ENCODE measurements at regions not wholly inside any gene's neighbourhood (a gene's known extent, or its start where the extent isn't known, plus 50 kb on each side); places are given as distances from the start of the nearest gene placed in this dataset.
A peak's percentile ranks its signal among the peaks of the same experiment; 100 is the strongest.

DNA sequence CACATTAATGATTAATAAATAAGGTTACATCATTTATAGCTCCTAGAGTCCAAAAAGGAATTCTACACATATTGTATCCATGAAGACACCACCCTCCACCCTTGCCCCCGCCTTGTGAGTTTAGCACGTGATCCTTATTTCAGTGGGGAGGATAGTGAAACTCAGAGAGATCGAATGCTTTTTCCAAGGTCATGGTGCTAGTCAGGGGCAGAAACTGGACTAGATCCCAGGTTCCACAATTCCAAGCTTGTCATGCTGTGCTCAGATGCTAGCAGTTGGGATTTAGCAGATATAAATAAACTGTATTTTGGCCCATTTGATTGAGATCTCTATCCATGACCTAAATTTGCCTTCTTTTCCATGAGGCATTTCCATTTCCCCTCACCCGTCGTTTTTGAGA is 227.4 kb upstream of the THRB start:
- WGBS, 10 experiments: 12 to 100% (median 86%) methylated on average over 2 to 5 of the region's 5 CpGs
- in situ Hi-C loops (cut with MboI; ENCODE audit: low pct_unique_long_range_greater_than_20kb in 2 of 9, low sequenced_read_pairs in 9 of 9, unreplicated experiment in 9 of 9): no loop called here
- Histone ChIP-seq H3K27ac (no peak overlapping the region), H3K4me3 (no peak overlapping the region), H3K4me1 (replicated peaks in 1 of 2) (no peaks in the 10 kb centered on the region)
- ATAC-seq (replicated peaks in 6 of 8): peak in 1 of 8 experiments; percentile 57

DNA sequence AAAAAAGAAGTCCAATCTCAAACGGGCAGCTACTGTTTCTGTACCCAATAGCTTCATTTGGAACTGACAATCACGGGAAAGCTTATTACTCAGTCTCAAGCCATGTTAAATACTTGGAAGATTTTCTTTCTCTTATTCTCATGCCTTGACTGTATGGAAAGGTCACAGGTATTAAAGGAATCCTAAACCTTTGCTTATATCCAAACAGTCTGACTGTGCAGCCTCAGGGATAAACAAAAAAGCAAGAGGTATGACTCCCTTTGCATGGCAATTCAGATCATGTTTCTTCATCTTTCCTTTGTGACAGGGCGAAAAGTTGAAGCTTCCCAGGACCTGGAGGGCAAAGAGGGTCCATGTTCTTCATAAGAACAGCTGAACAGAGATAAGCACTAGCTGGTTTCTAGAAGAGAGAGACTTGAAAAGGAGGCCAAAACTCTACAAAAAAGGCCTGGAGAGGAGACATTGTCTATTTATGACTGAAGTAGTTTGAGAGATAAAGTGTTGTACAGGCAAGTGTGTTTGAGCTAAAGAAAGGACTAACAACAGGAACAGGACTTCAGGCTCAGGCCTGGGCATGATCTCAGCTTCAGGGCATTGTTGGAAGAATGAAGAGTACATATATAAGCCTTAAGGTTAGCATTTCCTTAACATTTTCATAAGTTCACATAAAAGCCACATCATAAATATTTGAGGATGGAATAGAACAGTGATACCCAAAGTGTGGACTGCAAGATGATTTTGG is 231.0 kb upstream of the THRB start:
- WGBS, 10 experiments: 19 to 94% (median 65%) methylated on average over 1 to 3 of the region's 3 CpGs
- no peak overlapping the region for H3K27ac ChIP-seq
- H3K4me3 ChIP-seq: no peak overlapping the region
- in situ Hi-C loops (cut with MboI; ENCODE audit: low pct_unique_long_range_greater_than_20kb in 2 of 9, low sequenced_read_pairs in 9 of 9, unreplicated experiment in 9 of 9): no loop called here
- no peaks in the 10 kb centered on the region for H3K4me1 ChIP-seq (replicated peaks in 1 of 2)
- no peak for ATAC-seq (replicated peaks in 6 of 8)

DNA sequence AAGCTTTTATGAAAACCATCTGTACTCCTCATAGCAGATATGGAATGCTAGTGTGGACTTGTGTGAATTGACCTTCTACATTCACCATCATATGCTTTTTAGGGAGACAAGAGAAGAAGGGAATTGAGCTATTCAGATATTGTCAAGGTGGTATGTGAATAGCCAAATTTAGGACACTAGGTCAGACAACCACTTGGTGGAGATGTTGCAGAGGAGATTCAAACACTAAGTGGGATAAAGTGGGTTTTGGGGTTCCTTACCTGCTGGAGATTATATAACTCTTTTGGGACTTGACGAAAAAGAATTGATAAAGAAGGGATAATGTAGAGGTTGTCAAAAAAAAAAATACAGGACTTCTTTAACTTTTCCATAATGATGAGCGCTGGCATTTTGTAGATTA is 231.8 kb upstream of the THRB start:
- in situ Hi-C loops (cut with MboI; ENCODE audit: low pct_unique_long_range_greater_than_20kb in 2 of 9, low sequenced_read_pairs in 9 of 9, unreplicated experiment in 9 of 9): no loop called here
- WGBS, 10 experiments: 43 to 95% (median 89%) methylated on average over 1 to 2 of the region's 2 CpGs; no CpG with 5 or more reads in 1 of the 10 experiments
- no peak overlapping the region for H3K27ac ChIP-seq

DNA sequence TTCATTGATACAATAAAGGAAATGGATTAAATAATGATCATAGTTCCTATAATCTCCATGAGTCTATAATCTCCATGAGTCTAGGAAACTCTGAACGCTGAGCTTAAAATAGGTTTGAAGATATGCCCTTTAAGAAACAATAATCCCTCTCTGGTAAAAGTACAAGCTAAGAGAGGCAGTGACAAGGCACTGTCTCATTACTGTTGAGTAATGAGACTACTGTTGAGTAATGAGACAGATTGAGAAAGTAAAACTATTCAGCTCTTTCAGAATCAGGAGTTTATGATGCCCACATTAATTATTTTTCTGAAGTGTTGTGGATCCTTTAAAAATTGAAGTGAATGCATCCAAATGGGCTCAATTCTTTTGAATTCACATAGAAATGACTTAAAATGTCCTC is 235.5 kb upstream of the THRB start:
- 0 to 100% (median 83%) methylated on average over 1 of the region's 1 CpG; no CpG with 5 or more reads in 1 of the 10 experiments for WGBS, 10 experiments
- in situ Hi-C loops (cut with MboI; ENCODE audit: low pct_unique_long_range_greater_than_20kb in 2 of 9, low sequenced_read_pairs in 9 of 9, unreplicated experiment in 9 of 9): no loop called here
- H3K4me3 ChIP-seq: no peak overlapping the region
- no peaks in the 10 kb centered on the region for H3K4me1 ChIP-seq (replicated peaks in 1 of 2)
- no peak overlapping the region for H3K27ac ChIP-seq
- no peak for ATAC-seq (replicated peaks in 6 of 8)

More for the DNA sequence above, 231.8 kb upstream of the THRB start:
- no peak for ATAC-seq (replicated peaks in 6 of 8)
- Histone ChIP-seq H3K4me3 (no peak overlapping the region), H3K4me1 (replicated peaks in 1 of 2) (no peaks in the 10 kb centered on the region)

DNA sequence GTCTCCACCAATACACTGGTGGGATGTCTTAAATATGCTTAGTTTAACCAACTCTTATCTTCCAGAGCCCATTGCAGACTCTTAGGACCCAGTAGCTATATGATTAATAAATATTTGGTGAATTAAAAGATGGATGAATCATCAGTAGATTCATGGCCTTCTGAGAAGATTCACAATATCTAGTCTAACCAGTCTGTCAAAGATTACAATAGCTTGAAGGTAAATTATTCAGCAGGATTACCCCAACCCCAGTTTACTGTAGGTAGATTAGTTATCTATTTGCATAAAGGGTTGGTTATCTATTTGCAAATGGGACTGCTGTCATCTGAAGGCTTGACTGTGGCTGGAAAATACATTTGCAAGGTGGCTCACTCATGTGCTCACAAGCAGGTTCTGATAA is 239.4 kb upstream of the THRB start:
- in situ Hi-C loops (cut with MboI; ENCODE audit: low pct_unique_long_range_greater_than_20kb in 2 of 9, low sequenced_read_pairs in 9 of 9, unreplicated experiment in 9 of 9): no loop called here
- H3K4me3 ChIP-seq: no peak overlapping the region
- no peak for ATAC-seq (replicated peaks in 6 of 8)
- no peak overlapping the region for H3K27ac ChIP-seq
- peaks cover 0 to 4% of the 10 kb centered on the region in 2 donors for H3K4me1 ChIP-seq (replicated peaks in 1 of 2)

DNA sequence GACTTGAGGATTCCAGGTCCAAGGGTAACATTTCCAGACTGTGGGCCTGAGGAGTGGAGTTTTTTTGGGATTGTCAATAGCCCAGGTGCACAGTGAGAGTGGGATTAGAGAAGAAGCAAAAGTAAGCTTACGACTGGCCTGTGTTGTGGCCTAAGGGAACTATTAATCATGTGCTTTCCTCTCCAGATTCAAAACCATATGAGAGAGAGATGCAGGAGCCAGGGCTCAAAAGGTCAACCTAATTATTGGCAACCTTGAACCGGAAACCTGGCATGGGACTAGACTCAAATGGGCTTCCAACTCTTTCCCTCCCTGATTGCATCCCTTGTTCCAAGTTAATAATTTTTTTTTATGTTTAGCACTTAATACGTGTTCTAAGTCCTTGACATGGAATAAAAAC is 242.1 kb upstream of the THRB start:
- H3K4me1 ChIP-seq (replicated peaks in 1 of 2): peaks cover 0 to 4% of the 10 kb centered on the region in 2 donors
- H3K4me3 ChIP-seq: no peak overlapping the region
- ATAC-seq (replicated peaks in 6 of 8): no peak
- in situ Hi-C loops (cut with MboI; ENCODE audit: low pct_unique_long_range_greater_than_20kb in 2 of 9, low sequenced_read_pairs in 9 of 9, unreplicated experiment in 9 of 9): no loop called here
- H3K27ac ChIP-seq: no peak overlapping the region
- WGBS, 10 experiments: 0 to 100% (median 75%) methylated on average over 1 to 3 of the region's 3 CpGs; no CpG with 5 or more reads in 2 of the 10 experiments

DNA sequence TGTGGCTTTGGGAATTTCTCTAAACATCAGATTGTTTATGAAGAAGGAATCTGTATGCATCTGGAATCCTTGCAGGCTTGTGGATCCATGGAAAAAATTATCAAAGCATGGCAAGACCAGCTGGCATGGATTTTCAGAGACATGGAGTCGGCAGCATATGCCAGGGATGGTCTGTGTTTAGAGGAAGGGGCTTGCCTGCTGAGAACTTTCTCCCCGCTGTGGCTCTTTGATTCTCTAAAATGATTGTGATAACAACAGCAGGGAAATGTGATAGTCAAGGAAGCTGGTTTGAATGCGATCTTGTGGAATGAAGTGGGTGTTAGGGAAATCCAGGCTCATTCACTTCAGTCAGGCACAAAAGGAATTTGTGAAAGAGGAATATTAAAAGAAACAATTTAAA is 245.7 kb upstream of the THRB start:
- in situ Hi-C loops (cut with MboI; ENCODE audit: low pct_unique_long_range_greater_than_20kb in 2 of 9, low sequenced_read_pairs in 9 of 9, unreplicated experiment in 9 of 9): no loop called here
- no peak for ATAC-seq (replicated peaks in 6 of 8)
- H3K27ac ChIP-seq: no peak overlapping the region
- peaks cover 0 to 4% of the 10 kb centered on the region in 2 donors for H3K4me1 ChIP-seq (replicated peaks in 1 of 2)
- 25 to 100% (median 71%) methylated on average over 1 to 3 of the region's 3 CpGs for WGBS, 10 experiments
- no peak overlapping the region for H3K4me3 ChIP-seq

DNA sequence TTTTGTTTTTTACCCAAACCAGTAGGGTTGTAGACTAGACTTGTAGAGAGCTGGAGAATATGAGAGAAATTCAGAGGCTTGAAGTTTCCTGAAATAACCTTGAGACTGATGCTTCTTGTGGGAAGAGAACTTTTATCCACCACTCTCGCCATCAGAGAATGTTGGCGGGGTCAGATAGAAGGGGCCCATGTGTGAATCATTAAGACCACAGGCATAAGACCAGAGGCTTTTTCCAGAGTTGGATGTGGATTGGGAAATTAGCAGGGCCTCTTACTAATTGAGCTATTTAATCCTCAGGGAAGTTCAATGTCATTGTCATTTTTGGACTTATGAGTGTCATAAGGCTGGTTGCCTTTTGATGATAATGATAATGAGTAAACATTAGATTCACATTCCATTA is 246.9 kb upstream of the THRB start:
- in situ Hi-C loops (cut with MboI; ENCODE audit: low pct_unique_long_range_greater_than_20kb in 2 of 9, low sequenced_read_pairs in 9 of 9, unreplicated experiment in 9 of 9): no loop called here
- no peak overlapping the region for H3K4me3 ChIP-seq
- H3K4me1 ChIP-seq (replicated peaks in 1 of 2): no peaks in the 10 kb centered on the region
- ATAC-seq (replicated peaks in 6 of 8): no peak
- WGBS, 10 experiments: 20 to 100% (median 100%) methylated on average over 1 to 2 of the region's 2 CpGs; no CpG with 5 or more reads in 4 of the 10 experiments
- no peak overlapping the region for H3K27ac ChIP-seq

DNA sequence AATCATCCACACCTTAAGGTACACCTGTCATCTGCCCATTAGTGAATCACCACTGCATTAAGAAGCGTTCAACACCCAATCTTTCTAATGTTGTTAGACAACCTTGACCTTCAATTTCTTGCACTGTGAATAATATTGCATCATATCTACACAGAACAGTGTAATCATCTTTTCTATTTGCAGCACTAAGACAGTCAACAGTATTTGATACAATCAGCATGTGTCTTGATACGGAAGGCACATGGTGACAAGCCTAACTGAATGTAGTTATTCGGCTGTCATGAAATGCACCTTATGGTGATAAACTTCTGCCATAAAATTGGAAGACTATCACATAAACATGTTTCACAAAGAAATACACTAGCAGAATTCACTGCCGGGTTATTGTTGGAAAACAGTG is 253.9 kb upstream of the THRB start:
- no peak overlapping the region for H3K27ac ChIP-seq
- in situ Hi-C loops (cut with MboI; ENCODE audit: low pct_unique_long_range_greater_than_20kb in 2 of 9, low sequenced_read_pairs in 9 of 9, unreplicated experiment in 9 of 9): no loop called here
- no peak overlapping the region for H3K4me3 ChIP-seq
- ATAC-seq (replicated peaks in 6 of 8): peak in 5 of 8 experiments; percentile 47 to 95 (median 86)
- peaks cover 0 to 12% of the 10 kb centered on the region in 2 donors for H3K4me1 ChIP-seq (replicated peaks in 1 of 2)
- 41 to 100% (median 81%) methylated on average over 1 to 4 of the region's 4 CpGs for WGBS, 10 experiments

DNA sequence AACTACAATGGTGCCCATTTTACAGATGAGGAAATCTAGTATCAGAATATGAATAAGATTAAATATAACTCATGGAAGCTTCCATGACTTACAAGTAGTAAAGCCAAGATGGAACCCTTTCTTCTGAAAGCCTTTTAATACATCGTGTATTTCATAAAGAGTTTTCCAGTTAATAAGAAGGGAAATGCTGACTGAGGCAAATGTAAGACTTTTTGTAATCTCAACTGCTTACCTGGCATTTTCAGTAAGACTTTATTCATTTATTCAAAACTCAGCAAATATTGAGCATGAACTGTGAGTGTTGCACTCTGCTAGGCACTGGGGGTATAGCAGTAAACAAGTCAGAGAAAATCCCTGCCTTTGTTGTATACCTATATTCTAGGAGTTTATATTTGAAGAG is 256.4 kb upstream of the THRB start:
- no peak overlapping the region for H3K27ac ChIP-seq
- 29 to 100% (median 86%) methylated on average over 1 of the region's 1 CpG; no CpG with 5 or more reads in 1 of the 10 experiments for WGBS, 10 experiments
- no peak overlapping the region for H3K4me3 ChIP-seq
- in situ Hi-C loops (cut with MboI; ENCODE audit: low pct_unique_long_range_greater_than_20kb in 2 of 9, low sequenced_read_pairs in 9 of 9, unreplicated experiment in 9 of 9): loop anchor here in 1 of 9 experiments (25.0 kb wide), 1 partner anchor 836 kb away; no protein-coding TSS in a partner anchor
- no peak for ATAC-seq (replicated peaks in 6 of 8)
- H3K4me1 ChIP-seq (replicated peaks in 1 of 2): peaks cover 0 to 12% of the 10 kb centered on the region in 2 donors

DNA sequence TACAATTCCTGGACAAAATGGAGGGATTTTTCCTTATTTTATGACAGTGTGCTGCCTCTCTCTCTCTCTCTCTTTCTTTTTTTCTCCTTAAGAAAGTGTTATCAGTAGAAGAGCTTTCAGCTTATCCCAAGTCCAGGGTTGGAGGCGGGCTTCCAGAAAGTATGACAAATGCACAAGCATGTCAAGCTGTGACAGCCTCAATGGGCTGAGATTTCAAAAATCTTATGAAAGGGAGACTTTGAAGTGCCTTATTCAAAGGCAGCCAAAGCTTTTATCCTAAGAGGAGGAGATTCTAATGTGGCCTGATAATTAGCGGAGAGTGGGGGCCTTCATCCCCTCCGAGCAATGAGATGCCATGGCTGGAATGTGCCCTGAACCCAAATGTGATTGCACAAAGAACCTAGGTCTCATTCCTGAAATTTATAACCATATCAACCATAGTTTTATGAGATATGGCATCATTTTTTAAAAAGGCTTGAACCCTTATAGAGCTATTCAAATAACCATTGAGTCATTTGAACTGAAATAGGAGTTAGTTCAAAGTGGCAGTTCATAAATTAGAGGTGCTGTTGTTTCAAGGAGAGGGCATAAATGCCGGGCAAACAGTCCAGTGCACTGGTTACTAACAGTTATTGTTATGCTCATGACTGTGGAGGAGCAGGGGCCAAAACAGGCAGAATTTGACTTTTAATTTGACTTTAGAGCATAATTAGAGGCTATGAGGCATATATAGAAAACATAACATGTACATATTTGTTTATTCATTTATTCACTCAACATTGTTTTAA is 261.6 kb upstream of the THRB start:
- H3K27ac ChIP-seq: no peak overlapping the region
- in situ Hi-C loops (cut with MboI; ENCODE audit: low pct_unique_long_range_greater_than_20kb in 2 of 9, low sequenced_read_pairs in 9 of 9, unreplicated experiment in 9 of 9): loop anchor here in 1 of 9 experiments (25.0 kb wide), 1 partner anchor 831 kb away; no protein-coding TSS in a partner anchor
- ATAC-seq (replicated peaks in 6 of 8): peak in 2 of 8 experiments; percentile 54 to 65
- 30 to 100% (median 67%) methylated on average over 1 to 4 of the region's 4 CpGs; no CpG with 5 or more reads in 1 of the 10 experiments for WGBS, 10 experiments
- no peaks in the 10 kb centered on the region for H3K4me1 ChIP-seq (replicated peaks in 1 of 2)
- no peak overlapping the region for H3K4me3 ChIP-seq

DNA sequence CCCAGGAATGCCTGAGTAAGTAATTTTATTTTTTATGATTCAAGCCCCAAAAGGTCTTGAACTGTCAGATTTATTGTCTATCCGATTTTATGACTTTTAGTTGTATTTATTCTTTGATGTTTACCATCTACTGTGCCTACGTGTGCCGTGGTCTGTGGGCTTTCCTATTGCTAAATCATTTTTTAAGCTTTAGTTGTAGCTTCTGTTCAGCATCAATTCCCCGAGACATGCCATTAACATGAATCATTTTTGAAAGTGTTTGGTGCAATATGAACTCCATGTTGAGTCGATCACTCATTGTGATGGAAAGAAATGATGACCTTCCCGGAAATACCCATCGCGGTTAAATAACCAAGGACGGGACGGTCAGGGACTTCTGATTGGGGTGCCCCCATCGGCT is 268.7 kb upstream of the THRB start:
- H3K27ac ChIP-seq: no peak overlapping the region
- WGBS, 10 experiments: 46 to 100% (median 79%) methylated on average over 2 to 11 of the region's 11 CpGs
- in situ Hi-C loops (cut with MboI; ENCODE audit: low pct_unique_long_range_greater_than_20kb in 2 of 9, low sequenced_read_pairs in 9 of 9, unreplicated experiment in 9 of 9): loop anchor here in 1 of 9 experiments (25.0 kb wide), 1 partner anchor 824 kb away; no protein-coding TSS in a partner anchor

DNA sequence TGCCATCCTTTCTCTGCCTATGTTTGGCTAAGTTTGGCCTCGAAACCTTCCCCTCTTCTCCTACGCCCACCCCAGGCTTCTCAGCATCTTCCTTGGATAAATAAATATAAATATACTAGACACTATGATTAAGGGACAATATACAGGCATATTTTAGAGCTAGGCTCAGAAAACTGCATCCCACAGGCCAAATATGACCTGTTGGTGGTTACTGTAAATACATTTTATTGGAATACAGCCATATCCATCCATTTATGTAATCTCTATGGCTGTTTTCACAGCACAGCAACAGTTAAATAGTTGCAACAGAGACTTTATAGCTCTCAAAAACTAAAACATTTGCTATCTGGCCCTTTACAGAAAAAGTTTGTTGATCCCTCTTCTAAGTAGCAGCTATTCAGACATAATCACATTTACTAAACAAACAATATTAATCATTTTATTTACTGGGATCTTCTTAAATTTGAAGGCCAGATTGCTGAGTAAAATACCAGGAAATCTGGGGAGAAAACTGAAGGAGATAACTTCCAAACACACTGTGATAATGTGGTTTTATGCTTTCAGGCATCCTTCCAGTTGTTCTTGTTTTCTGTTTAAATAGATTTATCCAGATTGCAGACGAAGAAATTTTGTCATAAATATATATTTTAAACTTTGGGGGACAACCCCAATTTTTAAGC is 269.7 kb upstream of the THRB start:
- Histone ChIP-seq H3K4me3 (no peak overlapping the region), H3K27ac (no peak overlapping the region), H3K4me1 (replicated peaks in 1 of 2) (no peaks in the 10 kb centered on the region)
- 30 to 100% (median 93%) methylated on average over 2 to 3 of the region's 3 CpGs for WGBS, 10 experiments
- in situ Hi-C loops (cut with MboI; ENCODE audit: low pct_unique_long_range_greater_than_20kb in 2 of 9, low sequenced_read_pairs in 9 of 9, unreplicated experiment in 9 of 9): loop anchor here in 1 of 9 experiments (25.0 kb wide), 1 partner anchor 823 kb away; no protein-coding TSS in a partner anchor
- ATAC-seq (replicated peaks in 6 of 8): no peak

More for the DNA sequence above, 268.7 kb upstream of the THRB start:
- H3K4me1 ChIP-seq (replicated peaks in 1 of 2): no peaks in the 10 kb centered on the region
- H3K4me3 ChIP-seq: no peak overlapping the region
- peak in 4 of 8 experiments; percentile 21 to 41 (median 32) for ATAC-seq (replicated peaks in 6 of 8)
